H1 (cell line): ENCODE measurements at regions not wholly inside any gene's neighbourhood (a gene's known extent, or its start where the extent isn't known, plus 50 kb on each side); places are given as distances from the start of the nearest gene placed in this dataset.

Experiments
- CTCF ChIA-PET: fragments of 300-600 bp; sonication (Branson Sonifier 250); formaldehyde crosslinking; loops from one replicate; lab custom pipeline; 2021; ENCODE audit not compliant: partially characterized antibody; lab: Charles Lee
- POLR2A ChIA-PET: fragments of 300-600 bp; sonication (Branson Sonifier 250); formaldehyde crosslinking; loops from one replicate; lab custom pipeline; 2021; ENCODE audit warnings: inconsistent platforms; ENCODE audit not compliant: partially characterized antibody; lab: Charles Lee
- DNase-seq, 2 experiments: peaks; one replicate each; pipeline versions ENCODE4 v3.0.0 to v3.0.0-alpha.2; 2010 to 2022; ENCODE audit warnings: low spot score in 2 of 2, low read depth in 1 of 2, mixed read lengths in 1 of 2
- FAIRE-seq: peaks from 2 replicates; lab custom pipeline; 2011; peaks lifted over from hg19 to GRCh38; lab: Jason Lieb, UNC
- H2AFZ ChIP-seq: 2 replicates; pipeline ENCODE4 v1.8.1; 2012; ENCODE audit warnings: low read length, inconsistent platforms
- H2AK5ac ChIP-seq: 2 replicates; pipeline ENCODE4 v1.6.1; 2013; ENCODE audit warnings: low read depth, low read length
- H2BK120ac ChIP-seq: replicated peaks from 2 replicates; pipeline ENCODE3; 2013; ENCODE audit warnings: low read depth, low read length, inconsistent platforms
- H2BK12ac ChIP-seq: 2 replicates; pipeline ENCODE4 v1.6.1; 2013; ENCODE audit warnings: low read depth, low read length
- H2BK15ac ChIP-seq: 2 replicates; pipeline ENCODE4 v1.6.1; 2013; ENCODE audit warnings: low read length
- H2BK20ac ChIP-seq: 2 replicates; pipeline ENCODE4 v1.6.1; 2013; ENCODE audit warnings: low read length
- H2BK5ac ChIP-seq: 2 replicates; pipeline ENCODE4 v1.6.1; 2013; ENCODE audit warnings: low read depth, low read length
- H3K14ac ChIP-seq: 2 replicates; pipeline ENCODE4 v1.6.1; 2013; ENCODE audit warnings: inconsistent platforms; ENCODE audit not compliant: insufficient read length
- H3K18ac ChIP-seq: 2 replicates; pipeline ENCODE4 v1.6.1; 2013; ENCODE audit warnings: low read length; ENCODE audit errors: extremely low read depth
- H3K23ac ChIP-seq: 2 replicates; pipeline ENCODE4 v1.6.1; 2013; ENCODE audit warnings: inconsistent platforms; ENCODE audit not compliant: insufficient read length
- H3K23me2 ChIP-seq: 2 replicates; pipeline ENCODE4 v1.6.1; 2013; ENCODE audit warnings: low read depth, low read length
- H3K27ac ChIP-seq: 2 replicates; pipeline ENCODE4 v1.6.1; 2011; ENCODE audit warnings: low read depth, low read length, inconsistent platforms
- H3K27me3 ChIP-seq, 4 experiments: replicated peaks in 1 of 4; 1 replicate in 1 of 4; 2 replicates in 3 of 4; pipeline versions ENCODE4 v1.6.1 to v1.8.1; 2011 to 2013; ENCODE audit warnings: low read length in 3 of 4, mild to moderate bottlenecking in 3 of 4, inconsistent platforms in 2 of 4, mixed read lengths in 2 of 4, moderate library complexity in 1 of 4; ENCODE audit not compliant: control insufficient read depth in 3 of 4, insufficient read depth in 3 of 4; ENCODE audit errors: extremely low read depth in 1 of 4
- H3K36me3 ChIP-seq, 4 experiments: 2 replicates each; pipeline versions ENCODE4 v1.6.1 to v1.8.1; 2011 to 2013; ENCODE audit warnings: mild to moderate bottlenecking in 4 of 4, low read length in 3 of 4, moderate library complexity in 2 of 4, control low read depth in 1 of 4, inconsistent platforms in 1 of 4; ENCODE audit not compliant: insufficient read depth in 4 of 4, control insufficient read depth in 2 of 4
- H3K4ac ChIP-seq: replicated peaks from 2 replicates; pipeline ENCODE3; 2013; ENCODE audit warnings: low read length, low read depth, mixed read lengths, inconsistent platforms; ENCODE audit not compliant: insufficient read length
- H3K4me1 ChIP-seq, 4 experiments: replicated peaks in 1 of 4; 1 replicate in 1 of 4; 2 replicates in 3 of 4; pipeline versions ENCODE4 v1.6.1 to v1.8.1; 2011 to 2013; ENCODE audit warnings: low read length in 3 of 4, inconsistent platforms in 2 of 4, mixed read lengths in 1 of 4; ENCODE audit not compliant: insufficient read depth in 4 of 4, control insufficient read depth in 3 of 4
- H3K4me2 ChIP-seq, 2 experiments: 2 replicates each; pipeline versions ENCODE4 v1.6.1 to v1.8.1; 2011 to 2013; ENCODE audit warnings: low read depth in 2 of 2, low read length in 2 of 2, control low read depth in 1 of 2, inconsistent platforms in 1 of 2, mild to moderate bottlenecking in 1 of 2; ENCODE audit not compliant: insufficient read depth in 1 of 2
- H3K4me3 ChIP-seq, 4 experiments: fragments of 200-600, 300-600 bp in 1 of 4; sonication (generic), shearing (Covaris generic), sonication (Bioruptor Twin) in 1 of 4; 2 replicates each; pipeline versions ENCODE4 v1.5.1 to v1.8.1; 2011 to 2016; ENCODE audit warnings: low read length in 4 of 4, low read depth in 3 of 4, control low read depth in 2 of 4, inconsistent platforms in 2 of 4, mild to moderate bottlenecking in 2 of 4, mixed read lengths in 1 of 4, moderate library complexity in 1 of 4; ENCODE audit not compliant: insufficient read depth in 2 of 4; ENCODE audit errors: extremely low read depth in 1 of 4
- H3K56ac ChIP-seq: replicated peaks from 2 replicates; pipeline ENCODE3; 2013; ENCODE audit warnings: low read depth, mild to moderate bottlenecking, mixed read lengths, low read length, inconsistent platforms; ENCODE audit not compliant: insufficient read length
- H3K79me1 ChIP-seq: 2 replicates; pipeline ENCODE4 v1.6.1; 2013; ENCODE audit warnings: low read depth, low read length, control low read depth
- H3K79me2 ChIP-seq, 2 experiments: 2 replicates each; pipeline versions ENCODE4 v1.6.1 to v1.8.1; 2012 to 2013; ENCODE audit warnings: low read length in 2 of 2, mild to moderate bottlenecking in 2 of 2, inconsistent platforms in 1 of 2; ENCODE audit not compliant: insufficient read depth in 2 of 2, control insufficient read depth in 1 of 2
- H3K9ac ChIP-seq, 4 experiments: replicated peaks in 1 of 4; 1 replicate in 1 of 4; 2 replicates in 3 of 4; pipeline versions ENCODE4 v1.6.1 to v1.8.1; 2011 to 2013; ENCODE audit warnings: low read depth in 3 of 4, low read length in 3 of 4, control low read depth in 2 of 4, mild to moderate bottlenecking in 2 of 4, moderate library complexity in 2 of 4, inconsistent platforms in 1 of 4; ENCODE audit errors: extremely low read depth in 1 of 4
- H3K9me3 ChIP-seq, 2 experiments: 2 replicates each; pipeline versions ENCODE4 v1.6.1 to v1.8.1; 2012 to 2013; ENCODE audit warnings: mild to moderate bottlenecking in 2 of 2, moderate library complexity in 2 of 2, control low read depth in 1 of 2, inconsistent platforms in 1 of 2, low read depth in 1 of 2, low read length in 1 of 2, mixed read lengths in 1 of 2; ENCODE audit not compliant: insufficient read depth in 2 of 2
- H4K20me1 ChIP-seq, 2 experiments: replicated peaks in 1 of 2; 2 replicates each; pipeline versions ENCODE3 to v1.8.1; 2011 to 2013; ENCODE audit warnings: inconsistent platforms in 2 of 2, low read length in 2 of 2, mild to moderate bottlenecking in 1 of 2; ENCODE audit not compliant: insufficient read depth in 2 of 2, control insufficient read depth in 1 of 2
- H4K5ac ChIP-seq: 2 replicates; pipeline ENCODE4 v1.6.1; 2013; ENCODE audit warnings: low read length, low read depth, mixed read lengths, inconsistent platforms; ENCODE audit not compliant: insufficient read length
- H4K8ac ChIP-seq: 2 replicates; pipeline ENCODE4 v1.8.0; 2013; ENCODE audit warnings: mild to moderate bottlenecking, moderate library complexity, low read length, inconsistent platforms; ENCODE audit not compliant: insufficient read depth; ENCODE audit errors: extremely low read depth
- H4K91ac ChIP-seq: replicated peaks from 2 replicates; pipeline ENCODE3; 2013; ENCODE audit warnings: low read length, mixed read lengths, inconsistent platforms; ENCODE audit not compliant: insufficient read length
- WGBS, 2 experiments: shearing (Covaris generic) in 1 of 2; methylation state at CpG; one replicate each; pipeline versions ENCODE4 v1.1.6 to v1.1.7; 2013 to 2015; ENCODE audit warnings: low lambda C conversion rate in 2 of 2, mixed read lengths in 2 of 2, inconsistent platforms in 1 of 2, low coverage in 1 of 2, missing lambda C conversion rate in 1 of 2; ENCODE audit not compliant: insufficient replicate concordance in 2 of 2, insufficient coverage in 1 of 2, insufficient read length in 1 of 2; ENCODE audit errors: extremely low coverage in 1 of 2, missing lambda C conversion rate in 1 of 2; 5-methylcytosine and 5-hydroxymethylcytosine counted together

GRCh38 chr7:131190581-131190980 is 137.1 kb upstream of the MKLN1 start:
- CTCF ChIA-PET = interaction anchor here (0.7 to 1.9 kb wide), 11 partner anchors 9 to 435 kb away, joined by 3 to 5 read pairs (median 3); no protein-coding TSS in a partner anchor
- peak overlapping the region; percentile 95 for H2BK12ac ChIP-seq
- no peak overlapping the region for H4K8ac ChIP-seq
- no peak overlapping the region; a peak in 1 of 7 replicates for H3K9ac ChIP-seq
- H3K27ac ChIP-seq = peak overlapping the region; percentile 72
- no peak overlapping the region for H3K14ac ChIP-seq
- peak overlapping the region; percentile 63 for H3K56ac ChIP-seq
- no peaks in the 10 kb centered on the region for H4K20me1 ChIP-seq
- FAIRE-seq (peak; percentile 77), DNase-seq (no peak)
- H3K23ac ChIP-seq = no peak overlapping the region
- 19% methylated on average over 1 of the region's 1 CpG; no CpG with 5 or more reads in 1 of the 2 experiments for WGBS, 2 experiments
- no peaks in the 10 kb centered on the region for H3K27me3 ChIP-seq
- H3K4me2 ChIP-seq = peak overlapping the region; percentile 22 to 45
- H2AFZ ChIP-seq = peak overlapping the region; percentile 68; the same call in 1 of the 2 replicates
- H3K4ac ChIP-seq = peak overlapping the region; percentile 72
- H3K23me2 ChIP-seq = no peaks in the 10 kb centered on the region
- H3K9me3 ChIP-seq = no peaks in the 10 kb centered on the region
- H2AK5ac ChIP-seq = 0 out of 2 replicates have a peak overlapping the region, but pooled peaks have one; percentile 9
- no peak overlapping the region for H2BK15ac ChIP-seq
- no peaks in the 10 kb centered on the region for H3K36me3 ChIP-seq
- H3K4me1 ChIP-seq = peaks cover 9 to 22% (median 14%) of the 10 kb centered on the region in 4 experiments; a peak in 6 of 7 replicates
- peak overlapping the region; percentile 76; the same call in 1 of the 2 replicates for H2BK5ac ChIP-seq
- POLR2A ChIA-PET = interaction anchor here (0.6 to 2.9 kb wide), 5 partner anchors 19 to 137 kb away, joined by 3 to 8 read pairs (median 3); partner anchors contain the start of gene MKLN1
- H4K5ac ChIP-seq = peak overlapping the region; percentile 61
- no peaks in the 10 kb centered on the region for H3K79me1 ChIP-seq
- peak overlapping the region; percentile 20 for H3K18ac ChIP-seq
- H4K91ac ChIP-seq = peak overlapping the region; percentile 18
- H2BK20ac ChIP-seq = peak overlapping the region; percentile 74; the same call in 1 of the 2 replicates
- peak overlapping the region; percentile 88 for H2BK120ac ChIP-seq
- H3K4me3 ChIP-seq = peak overlapping the region in 1 of 4 experiments; percentile 30; a peak in 2 of 8 replicates
- H3K79me2 ChIP-seq = no peaks in the 10 kb centered on the region
